ENCODE measurements at regions not wholly inside any gene's neighbourhood (a gene's known extent, or its start where the extent isn't known, plus 50 kb on each side); places are given as distances from the start of the nearest gene placed in this dataset.

DNA sequence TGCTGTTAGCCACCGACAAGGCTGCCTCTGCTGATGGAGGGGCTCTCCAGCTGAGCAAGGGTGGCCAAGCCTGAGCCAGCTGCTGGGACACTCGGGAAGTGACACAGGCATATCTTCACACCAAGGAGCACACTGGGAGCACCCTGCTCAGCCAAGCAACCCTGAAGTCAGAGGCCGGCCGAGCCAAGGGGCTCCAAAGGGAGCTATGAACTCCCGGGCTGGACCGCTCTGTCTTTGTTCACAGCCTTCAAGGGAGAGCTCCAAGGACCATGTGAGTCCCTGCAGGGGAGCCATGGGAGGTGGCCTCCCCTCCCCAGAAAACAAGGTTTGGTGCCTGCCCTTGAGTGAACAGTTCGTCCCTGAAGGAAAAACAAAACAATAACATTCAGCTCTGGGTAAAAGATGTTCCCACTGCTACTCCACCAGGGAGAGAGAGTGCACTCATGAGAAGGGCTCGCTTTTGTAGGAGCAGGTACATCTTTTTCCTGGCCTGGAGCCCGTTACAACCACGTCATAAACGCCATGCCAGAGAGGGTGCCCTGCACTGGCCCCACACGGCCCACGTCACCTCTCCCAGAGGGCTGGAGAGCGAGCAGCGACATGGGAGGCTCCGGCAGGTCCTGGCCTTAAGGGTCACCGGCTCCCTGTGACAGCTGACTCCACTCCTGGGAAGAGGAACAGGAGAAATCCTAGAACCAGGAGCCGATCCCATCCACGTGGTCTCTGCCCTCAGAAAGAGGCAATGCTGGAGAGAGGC, 56.3 kb upstream of the SLC25A33 start:
- no peaks in the 10 kb centered on the region for H3K4me1 ChIP-seq
- intact Hi-C loops (cut with DNase I) = no loop called here
- no peaks in the 10 kb centered on the region for H3K27me3 ChIP-seq
- TF ChIP-seq, protein P1, sequence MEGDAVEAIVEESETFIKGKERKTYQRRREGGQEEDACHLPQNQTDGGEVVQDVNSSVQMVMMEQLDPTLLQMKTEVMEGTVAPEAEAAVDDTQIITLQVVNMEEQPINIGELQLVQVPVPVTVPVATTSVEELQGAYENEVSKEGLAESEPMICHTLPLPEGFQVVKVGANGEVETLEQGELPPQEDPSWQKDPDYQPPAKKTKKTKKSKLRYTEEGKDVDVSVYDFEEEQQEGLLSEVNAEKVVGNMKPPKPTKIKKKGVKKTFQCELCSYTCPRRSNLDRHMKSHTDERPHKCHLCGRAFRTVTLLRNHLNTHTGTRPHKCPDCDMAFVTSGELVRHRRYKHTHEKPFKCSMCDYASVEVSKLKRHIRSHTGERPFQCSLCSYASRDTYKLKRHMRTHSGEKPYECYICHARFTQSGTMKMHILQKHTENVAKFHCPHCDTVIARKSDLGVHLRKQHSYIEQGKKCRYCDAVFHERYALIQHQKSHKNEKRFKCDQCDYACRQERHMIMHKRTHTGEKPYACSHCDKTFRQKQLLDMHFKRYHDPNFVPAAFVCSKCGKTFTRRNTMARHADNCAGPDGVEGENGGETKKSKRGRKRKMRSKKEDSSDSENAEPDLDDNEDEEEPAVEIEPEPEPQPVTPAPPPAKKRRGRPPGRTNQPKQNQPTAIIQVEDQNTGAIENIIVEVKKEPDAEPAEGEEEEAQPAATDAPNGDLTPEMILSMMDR (IDR thresholded peaks at IDR 0.05) = no peak
- TF ChIP-seq POLR2AphosphoS5 (IDR thresholded peaks at IDR 0.05) (no peak), POLR2A (IDR thresholded peaks at IDR 0.05; ENCODE audit: low read depth) (no peak), EP300 (IDR thresholded peaks at IDR 0.05) (no peak)
- no peaks in the 10 kb centered on the region for H3K9me3 ChIP-seq
- no peak for DNase-seq (ENCODE audit: extremely low spot score)
- 88% methylated on average over 13 of the region's 19 CpGs for WGBS
- H3K27ac ChIP-seq (replicated peaks in 1 of 4) = no peak overlapping the region
- no peaks in the 10 kb centered on the region for H3K36me3 ChIP-seq
- H3K4me3 ChIP-seq = no peak overlapping the region

DNA sequence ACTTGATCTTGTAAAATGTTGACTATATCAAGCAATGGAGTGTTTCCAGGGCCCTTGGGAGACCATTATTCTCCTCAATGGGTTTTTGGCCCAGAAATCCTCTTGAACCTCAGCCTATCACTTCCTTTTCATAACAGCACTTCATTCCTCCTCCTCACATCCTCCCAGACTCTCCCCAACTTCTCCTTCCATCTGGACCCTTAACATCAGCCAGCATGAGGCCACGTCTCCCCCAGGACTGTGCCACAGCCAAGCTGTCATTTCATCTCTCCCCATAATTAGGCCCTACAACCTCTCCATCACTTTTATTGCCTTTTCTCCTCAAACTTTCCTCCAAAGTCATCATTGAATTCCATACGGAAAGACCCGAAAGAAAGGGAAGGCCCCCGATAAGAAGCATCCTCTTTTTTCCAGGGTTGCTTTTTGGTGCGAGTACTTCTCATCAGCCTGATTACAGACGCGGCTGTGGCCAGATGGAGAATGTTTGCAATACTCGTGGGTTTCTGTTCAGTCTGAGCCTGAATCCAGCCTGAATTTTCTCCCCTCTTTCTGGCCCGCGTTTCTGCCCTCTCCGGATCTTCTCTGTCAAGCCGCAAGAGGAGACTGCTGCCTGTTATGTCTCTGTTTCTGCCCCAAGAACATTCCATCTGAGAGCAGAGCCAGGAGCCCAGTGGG, 52.7 kb upstream of the SLC25A33 start:
- TF ChIP-seq EP300 (IDR thresholded peaks at IDR 0.05) = no peak
- no peak for TF ChIP-seq POLR2A (IDR thresholded peaks at IDR 0.05; ENCODE audit: low read depth)
- TF ChIP-seq, protein P1 (IDR thresholded peaks at IDR 0.05) = no peak
- TF ChIP-seq POLR2AphosphoS5 (IDR thresholded peaks at IDR 0.05) = no peak
- WGBS = 79% methylated on average over 12 of the region's 12 CpGs
- Histone ChIP-seq H3K36me3 (no peaks in the 10 kb centered on the region), H3K4me3 (no peak overlapping the region), H3K27me3 (no peaks in the 10 kb centered on the region), H3K9me3 (no peaks in the 10 kb centered on the region), H3K4me1 (peaks cover 0 to 6% (median 0%) of the 10 kb centered on the region in 4 donors), H3K27ac (replicated peaks in 1 of 4) (peak overlapping the region in 3 of 4 donors; percentile 19 to 28 (median 23))
- intact Hi-C loops (cut with DNase I) = no loop called here
- DNase-seq (ENCODE audit: extremely low spot score) = no peak

Small RNA genes in the stretch of these regions (small RNA-seq; reads per million reads assigned to genes)
- gene RNA5SP40 = 0 reads per million in 3 donors

All from esophagus muscularis mucosa (tissue), 4 donors.